ENCODE measurements at regions not wholly inside any gene's neighbourhood (a gene's known extent, or its start where the extent isn't known, plus 50 kb on each side); places are given as distances from the start of the nearest gene placed in this dataset.
A peak's percentile ranks its signal among the peaks of the same experiment; 100 is the strongest.

DNA sequence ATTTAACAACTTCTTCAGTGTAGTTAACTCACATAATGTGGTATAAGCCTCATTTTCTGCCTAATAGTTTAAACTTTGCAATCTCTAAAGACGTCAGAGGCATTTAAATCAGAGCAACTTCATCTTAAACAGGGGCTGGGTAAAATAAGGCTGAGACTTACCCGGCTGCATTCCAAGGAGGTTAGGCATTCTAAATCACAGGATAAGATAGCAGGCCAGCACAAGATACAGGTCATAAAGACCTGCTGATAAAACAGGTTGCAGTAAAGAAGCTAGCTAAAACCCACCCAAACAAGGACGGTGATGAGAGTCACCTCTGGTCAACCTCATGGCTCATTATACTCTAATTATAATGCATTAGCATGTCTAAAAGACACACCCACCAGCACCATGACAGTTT is 115.6 kb upstream of the PKP2 start:
- no peaks in the 10 kb centered on the region for H3K79me2 ChIP-seq (ENCODE audit: low read length)
- H3K4me2 ChIP-seq (ENCODE audit: low read length), result no peak overlapping the region
- H3K9ac ChIP-seq (ENCODE audit: low read length), result no peak overlapping the region
- no peaks in the 10 kb centered on the region for H3K4me1 ChIP-seq (ENCODE audit: low read length)
- H3K27ac ChIP-seq (ENCODE audit: low read length), result no peak overlapping the region
- no peaks in the 10 kb centered on the region for H4K20me1 ChIP-seq (ENCODE audit: insufficient read depth, low read length)
- no peaks in the 10 kb centered on the region for H3K9me3 ChIP-seq (ENCODE audit: insufficient read depth, low read length)
- no peaks in the 10 kb centered on the region for H3K36me3 ChIP-seq (replicated peaks; ENCODE audit: low read depth, low read length)
- H3K4me3 ChIP-seq (ENCODE audit: low read length), result no peak overlapping the region
- TF ChIP-seq, protein P1, sequence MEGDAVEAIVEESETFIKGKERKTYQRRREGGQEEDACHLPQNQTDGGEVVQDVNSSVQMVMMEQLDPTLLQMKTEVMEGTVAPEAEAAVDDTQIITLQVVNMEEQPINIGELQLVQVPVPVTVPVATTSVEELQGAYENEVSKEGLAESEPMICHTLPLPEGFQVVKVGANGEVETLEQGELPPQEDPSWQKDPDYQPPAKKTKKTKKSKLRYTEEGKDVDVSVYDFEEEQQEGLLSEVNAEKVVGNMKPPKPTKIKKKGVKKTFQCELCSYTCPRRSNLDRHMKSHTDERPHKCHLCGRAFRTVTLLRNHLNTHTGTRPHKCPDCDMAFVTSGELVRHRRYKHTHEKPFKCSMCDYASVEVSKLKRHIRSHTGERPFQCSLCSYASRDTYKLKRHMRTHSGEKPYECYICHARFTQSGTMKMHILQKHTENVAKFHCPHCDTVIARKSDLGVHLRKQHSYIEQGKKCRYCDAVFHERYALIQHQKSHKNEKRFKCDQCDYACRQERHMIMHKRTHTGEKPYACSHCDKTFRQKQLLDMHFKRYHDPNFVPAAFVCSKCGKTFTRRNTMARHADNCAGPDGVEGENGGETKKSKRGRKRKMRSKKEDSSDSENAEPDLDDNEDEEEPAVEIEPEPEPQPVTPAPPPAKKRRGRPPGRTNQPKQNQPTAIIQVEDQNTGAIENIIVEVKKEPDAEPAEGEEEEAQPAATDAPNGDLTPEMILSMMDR (IDR thresholded peaks at IDR 0.05; ENCODE audit: low read depth, low read length), result no peak
- TF ChIP-seq EZH2phosphoT487 (IDR thresholded peaks at IDR 0.05; ENCODE audit: low read depth), result no peak
- no peak overlapping the region for H2AFZ ChIP-seq (ENCODE audit: low read depth, low read length)
- no peaks in the 10 kb centered on the region for H3K27me3 ChIP-seq (ENCODE audit: low read depth, low read length)

DNA sequence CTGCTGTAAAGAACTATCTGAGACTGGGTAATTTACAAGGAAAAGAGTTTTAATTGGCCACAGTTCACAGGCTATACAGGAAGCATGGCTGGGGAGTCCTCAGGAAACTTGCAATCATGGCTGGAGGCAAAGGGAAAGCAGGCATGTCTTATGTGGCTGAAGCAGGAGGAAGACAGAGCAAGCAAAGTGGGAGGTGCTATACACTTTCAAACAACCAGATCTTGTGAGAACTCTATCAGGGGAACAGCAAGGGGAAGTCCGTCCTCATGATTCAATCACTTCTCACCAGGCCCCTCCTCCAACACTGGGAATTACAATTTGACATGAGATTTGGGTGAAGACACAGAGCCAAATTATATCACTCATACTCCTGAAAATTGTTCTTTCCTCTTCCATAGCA is 109.5 kb upstream of the PKP2 start:
- H3K27ac ChIP-seq (ENCODE audit: low read length), result no peak overlapping the region
- no peaks in the 10 kb centered on the region for H3K27me3 ChIP-seq (ENCODE audit: low read depth, low read length)
- no peaks in the 10 kb centered on the region for H3K9me3 ChIP-seq (ENCODE audit: insufficient read depth, low read length)
- H3K79me2 ChIP-seq (ENCODE audit: low read length), result no peaks in the 10 kb centered on the region
- no peak overlapping the region for H3K9ac ChIP-seq (ENCODE audit: low read length)
- no peaks in the 10 kb centered on the region for H3K36me3 ChIP-seq (replicated peaks; ENCODE audit: low read depth, low read length)
- TF ChIP-seq EZH2phosphoT487 (IDR thresholded peaks at IDR 0.05; ENCODE audit: low read depth), result no peak
- TF ChIP-seq, protein P1 (IDR thresholded peaks at IDR 0.05; ENCODE audit: low read depth, low read length), result no peak
- H3K4me3 ChIP-seq (ENCODE audit: low read length), result no peak overlapping the region
- H3K4me2 ChIP-seq (ENCODE audit: low read length), result peak overlapping the region; percentile 62
- H3K4me1 ChIP-seq (ENCODE audit: low read length), result peaks cover 15% of the 10 kb centered on the region
- peak overlapping the region; percentile 87 for H2AFZ ChIP-seq (ENCODE audit: low read depth, low read length)
- H4K20me1 ChIP-seq (ENCODE audit: insufficient read depth, low read length), result no peaks in the 10 kb centered on the region

DNA sequence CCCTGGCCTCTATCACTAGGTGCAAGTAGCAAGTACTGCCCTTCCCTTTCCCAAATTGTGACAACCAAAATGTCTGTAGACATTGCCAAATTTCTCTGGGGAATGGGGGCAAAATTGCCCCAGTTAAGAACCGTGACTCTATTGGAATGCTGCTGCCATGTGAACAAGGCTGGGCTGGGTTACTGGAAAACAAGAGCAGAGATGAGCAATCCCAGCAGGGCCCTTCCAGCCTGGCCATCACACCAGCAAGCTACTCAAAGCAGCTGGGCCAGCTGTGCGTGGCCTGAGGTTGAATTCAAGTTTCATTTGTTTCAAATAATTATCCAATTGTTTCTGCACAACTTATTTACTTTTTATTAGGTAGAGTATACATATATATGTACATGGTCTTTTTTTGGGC is 103.4 kb upstream of the PKP2 start:
- H2AFZ ChIP-seq (ENCODE audit: low read depth, low read length), result no peak overlapping the region
- H3K27ac ChIP-seq (ENCODE audit: low read length), result no peak overlapping the region
- no peaks in the 10 kb centered on the region for H3K36me3 ChIP-seq (replicated peaks; ENCODE audit: low read depth, low read length)
- H3K4me1 ChIP-seq (ENCODE audit: low read length), result no peaks in the 10 kb centered on the region
- no peaks in the 10 kb centered on the region for H3K9me3 ChIP-seq (ENCODE audit: insufficient read depth, low read length)
- no peaks in the 10 kb centered on the region for H4K20me1 ChIP-seq (ENCODE audit: insufficient read depth, low read length)
- H3K79me2 ChIP-seq (ENCODE audit: low read length), result no peaks in the 10 kb centered on the region
- no peak for TF ChIP-seq EZH2phosphoT487 (IDR thresholded peaks at IDR 0.05; ENCODE audit: low read depth)
- TF ChIP-seq, protein P1 (IDR thresholded peaks at IDR 0.05; ENCODE audit: low read depth, low read length), result no peak
- no peak overlapping the region for H3K9ac ChIP-seq (ENCODE audit: low read length)
- H3K4me3 ChIP-seq (ENCODE audit: low read length), result no peak overlapping the region
- no peak overlapping the region for H3K4me2 ChIP-seq (ENCODE audit: low read length)
- no peaks in the 10 kb centered on the region for H3K27me3 ChIP-seq (ENCODE audit: low read depth, low read length)

DNA sequence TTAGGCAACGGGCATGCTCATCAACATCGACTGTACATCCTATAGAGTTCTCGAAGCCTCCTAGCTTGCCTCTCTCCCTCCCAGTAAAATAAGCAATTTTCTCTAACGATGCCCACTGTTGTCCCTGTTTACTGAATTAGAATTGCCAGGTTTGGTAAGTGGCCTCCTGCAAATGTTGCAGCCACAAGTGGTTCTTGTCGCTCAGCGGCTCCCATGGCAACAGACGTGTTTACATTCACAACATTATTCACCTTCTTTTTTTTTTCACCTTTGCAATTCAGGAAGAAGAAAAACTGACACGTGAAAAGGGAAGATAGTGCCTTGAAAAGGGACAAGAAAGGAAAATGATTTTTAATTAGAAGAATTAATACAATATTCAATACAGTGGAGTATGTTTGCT is 100.9 kb upstream of the PKP2 start:
- TF ChIP-seq, protein P1 (IDR thresholded peaks at IDR 0.05; ENCODE audit: low read depth, low read length), result no peak
- no peak for TF ChIP-seq EZH2phosphoT487 (IDR thresholded peaks at IDR 0.05; ENCODE audit: low read depth)
- Histone ChIP-seq H3K4me1 (ENCODE audit: low read length) (no peaks in the 10 kb centered on the region), H2AFZ (ENCODE audit: low read depth, low read length) (no peak overlapping the region), H3K79me2 (ENCODE audit: low read length) (no peaks in the 10 kb centered on the region), H3K9ac (ENCODE audit: low read length) (no peak overlapping the region), H3K27me3 (ENCODE audit: low read depth, low read length) (0 out of 2 replicates have a peak, but pooled peaks cover 4% of the 10 kb centered on the region), H3K36me3 (replicated peaks; ENCODE audit: low read depth, low read length) (no peaks in the 10 kb centered on the region), H3K27ac (ENCODE audit: low read length) (no peak overlapping the region), H4K20me1 (ENCODE audit: insufficient read depth, low read length) (no peaks in the 10 kb centered on the region), H3K9me3 (ENCODE audit: insufficient read depth, low read length) (no peaks in the 10 kb centered on the region), H3K4me3 (ENCODE audit: low read length) (no peak overlapping the region), H3K4me2 (ENCODE audit: low read length) (no peak overlapping the region)
